K562 (cell line): ENCODE measurements at regions not wholly inside any gene's neighbourhood (a gene's known extent, or its start where the extent isn't known, plus 50 kb on each side); places are given as distances from the start of the nearest gene placed in this dataset.

Source experiments
- ARID3A ChIP-seq: IDR thresholded peaks from 2 replicates; pipeline ENCODE4 v1.6.1; 2012; ENCODE audit warnings: low read depth, low read length, improper control_type of control experiment, borderline replicate concordance
- CC2D1A ChIP-seq: fragments of 450-650 bp; IDR thresholded peaks from 2 replicates; pipeline ENCODE4 v1.6.1; 2017; ENCODE audit warnings: mild to moderate bottlenecking
- CHD4 ChIP-seq: fragments of 200-600 bp; sonication (generic); IDR thresholded peaks from 3 replicates; pipeline ENCODE4 v1.6.1; 2012; ENCODE audit warnings: low read depth, mild to moderate bottlenecking, mixed read lengths, low read length, inconsistent platforms; ENCODE audit not compliant: insufficient read depth, insufficient replicate concordance, poor library complexity, severe bottlenecking
- CREM ChIP-seq: IDR thresholded peaks from 2 replicates; pipeline ENCODE4 v1.6.1; 2014; ENCODE audit warnings: antibody characterized with exemption, low read depth
- CTCF ChIP-seq, 3 experiments: IDR thresholded peaks in 2 of 3; conservative IDR thresholded peaks in 1 of 3; 2 replicates each; pipeline ENCODE4 v1.5.1; 2011 to 2012; ENCODE audit warnings: low read length in 3 of 3, mild to moderate bottlenecking in 3 of 3, control low read depth in 2 of 3, improper control_type of control experiment in 1 of 3, inconsistent platforms in 1 of 3, low read depth in 1 of 3, mixed read lengths in 1 of 3, moderate library complexity in 1 of 3; ENCODE audit not compliant: insufficient read depth in 2 of 3
- ELK3 ChIP-seq: fragments of 450-650 bp; formaldehyde crosslinking; IDR thresholded peaks from 2 replicates; pipeline ENCODE4 v1.4.0; 2020; ENCODE audit warnings: mild to moderate bottlenecking
- ERF ChIP-seq: fragments of 450-650 bp; formaldehyde crosslinking; IDR thresholded peaks from 2 replicates; pipeline ENCODE4 v1.4.0; 2020; ENCODE audit warnings: mild to moderate bottlenecking, mixed read lengths
- EZH2 ChIP-seq: IDR thresholded peaks from 2 replicates; pipeline ENCODE4 v1.6.1; 2012; ENCODE audit warnings: low read depth, mild to moderate bottlenecking, inconsistent platforms, low read length, borderline replicate concordance
- FOXJ3 ChIP-seq: sonication (generic); formaldehyde crosslinking; IDR thresholded peaks from 2 replicates; pipeline ENCODE4 v1.4.0; 2020; ENCODE audit warnings: mild to moderate bottlenecking, missing genetic modification reagents
- HOMEZ ChIP-seq: fragments of 250-450 bp; sonication (Bioruptor Pico); IDR thresholded peaks from 2 replicates; pipeline ENCODE4 v1.4.0; 2020; ENCODE audit warnings: mild to moderate bottlenecking, moderate library complexity
- NBN ChIP-seq: fragments of 450-650 bp; IDR thresholded peaks from 2 replicates; pipeline ENCODE4 v1.6.1; 2016; ENCODE audit warnings: low read depth, mild to moderate bottlenecking
- PTTG1 ChIP-seq: fragments of 450-650 bp; IDR thresholded peaks from 2 replicates; pipeline ENCODE4 v1.6.1; 2016; ENCODE audit warnings: low read depth, mild to moderate bottlenecking, missing genetic modification characterization, missing compliant biosample characterization
- RCOR1 ChIP-seq, 2 experiments: IDR thresholded peaks; 2 replicates each; pipeline ENCODE4 v1.6.1; 2012; ENCODE audit warnings: low read depth in 2 of 2, low read length in 2 of 2, borderline replicate concordance in 1 of 2, improper control_type of control experiment in 1 of 2
- TEAD4 ChIP-seq, 2 experiments: sonication (generic) in 1 of 2; formaldehyde crosslinking in 1 of 2; IDR thresholded peaks; 2 replicates each; pipeline versions ENCODE4 v1.6.1 to v1.8.0; 2012 to 2022; ENCODE audit warnings: borderline replicate concordance in 1 of 2, inconsistent platforms in 1 of 2, low read length in 1 of 2, mild to moderate bottlenecking in 1 of 2, missing genetic modification reagents in 1 of 2
- ZEB2 ChIP-seq: fragments of 450-650 bp; IDR thresholded peaks from 2 replicates; pipeline ENCODE4 v1.6.1; 2016
- ZMIZ1 ChIP-seq, 2 experiments: fragments of 150-350 bp in 1 of 2; IDR thresholded peaks; 2 replicates each; pipeline ENCODE4 v1.6.1; 2012 to 2016; ENCODE audit warnings: low read depth in 2 of 2, low read length in 2 of 2, mild to moderate bottlenecking in 1 of 2, moderate library complexity in 1 of 2
- ZNF316 ChIP-seq: fragments of 450-650 bp; IDR thresholded peaks from 2 replicates; pipeline ENCODE4 v1.6.1; 2016

- TF ChIP-seq ZMIZ1 (IDR thresholded peaks at IDR 0.05; ENCODE audit: low read depth in 2 of 2, low read length in 2 of 2) (0 out of 4 replicates have a peak, but pooled peaks of 1 of the 2 experiments have one; percentile 16), ERF (no peak), FOXJ3 (CRISPR knock-in tag) (no peak), CREM (peak; percentile 52), NBN (0 out of 2 replicates have a peak, but pooled peaks have one; percentile 48), ARID3A (peak; percentile 74; the same call in 1 of the 2 replicates), HOMEZ (no peak), EZH2 (peak; percentile 65; the same call in 1 of the 2 replicates), CHD4 (no peak), CTCF (IDR thresholded peaks at IDR 0.05 in 2 of 3, conservative IDR thresholded peaks at IDR 0.05 in 1 of 3; ENCODE audit: insufficient read depth in 2 of 3, low read depth in 1 of 3, low read length in 3 of 3) (peak; percentile 96 to 100 (median 99)), RCOR1 (IDR thresholded peaks at IDR 0.05; ENCODE audit: borderline replicate concordance in 1 of 2, low read depth in 2 of 2, low read length in 2 of 2) (peak in 1 of 2 experiments; percentile 43; a peak in 1 of 4 replicates), CC2D1A (peak; percentile 68; the same call in 1 of the 2 replicates), ZEB2 (no peak), ZNF316 (peak; percentile 73), PTTG1 (no peak), ELK3 (CRISPR knock-in tag) (no peak), TEAD4 (IDR thresholded peaks at IDR 0.05; ENCODE audit: low read length) (peak; percentile 32; the same call in 1 of the 2 replicates), TEAD4 (CRISPR knock-in tag; IDR thresholded peaks at IDR 0.05; ENCODE audit: borderline replicate concordance) (no peak)
Observed at GRCh38 chr3:39000008-39000450, 51.7 kb downstream of the SCN11A start (continued).
